ENCODE measurements at regions not wholly inside any gene's neighbourhood (a gene's known extent, or its start where the extent isn't known, plus 50 kb on each side); places are given as distances from the start of the nearest gene placed in this dataset.

GRCh38 chr5:147175516-147176097, 59.2 kb upstream of the STK32A start:
- ATAC-seq = no peak
- TF ChIP-seq PPARA (CRISPR knock-in tag; IDR thresholded peaks at IDR 0.05; ENCODE audit: borderline replicate concordance) = no peak
- no peak for TF ChIP-seq ZC3H10 (CRISPR knock-in tag; IDR thresholded peaks at IDR 0.05)
- no peak for TF ChIP-seq PATZ1 (CRISPR knock-in tag; IDR thresholded peaks at IDR 0.05; ENCODE audit: borderline replicate concordance)
- TF ChIP-seq CSDC2 (CRISPR knock-in tag; IDR thresholded peaks at IDR 0.05) = no peak
- no peak for TF ChIP-seq POU6F1 (CRISPR knock-in tag; IDR thresholded peaks at IDR 0.05; ENCODE audit: borderline replicate concordance, low read depth)
- no peak for TF ChIP-seq CREB5 (CRISPR knock-in tag; IDR thresholded peaks at IDR 0.05; ENCODE audit: low read depth)
- TF ChIP-seq TSHZ2 (CRISPR knock-in tag; IDR thresholded peaks at IDR 0.05) = no peak
- TF ChIP-seq ESRRG (CRISPR knock-in tag; IDR thresholded peaks at IDR 0.05) = no peak
- no peak for TF ChIP-seq TCF4 (CRISPR knock-in tag; IDR thresholded peaks at IDR 0.05; ENCODE audit: borderline replicate concordance)
- TF ChIP-seq GLIS3 (CRISPR knock-in tag; IDR thresholded peaks at IDR 0.05) = no peak
- no peak for TF ChIP-seq BACH2 (CRISPR knock-in tag; IDR thresholded peaks at IDR 0.05; ENCODE audit: borderline replicate concordance)
- no peak for TF ChIP-seq ZNF565 (CRISPR knock-in tag; conservative IDR thresholded peaks at IDR 0.05; ENCODE audit: low read depth)
- TF ChIP-seq ZNF8 (CRISPR knock-in tag; IDR thresholded peaks at IDR 0.05) = no peak
- no peak for TF ChIP-seq ZFP3 (CRISPR knock-in tag; IDR thresholded peaks at IDR 0.05)
- no peak for TF ChIP-seq OSR1 (CRISPR knock-in tag; IDR thresholded peaks at IDR 0.05)

GRCh38 chr5:147176422-147176821, 58.4 kb upstream of the STK32A start:
- no peak for ATAC-seq
- TF ChIP-seq ZFP3 (CRISPR knock-in tag; IDR thresholded peaks at IDR 0.05) = no peak
- no peak for TF ChIP-seq ARNTL (CRISPR knock-in tag; IDR thresholded peaks at IDR 0.05; ENCODE audit: borderline replicate concordance, low read depth)
- no peak for TF ChIP-seq TSHZ2 (CRISPR knock-in tag; IDR thresholded peaks at IDR 0.05)
- TF ChIP-seq ZC3H10 (CRISPR knock-in tag; IDR thresholded peaks at IDR 0.05) = no peak
- TF ChIP-seq TOX (CRISPR knock-in tag; IDR thresholded peaks at IDR 0.05; ENCODE audit: borderline replicate concordance) = no peak
- TF ChIP-seq ZNF565 (CRISPR knock-in tag; conservative IDR thresholded peaks at IDR 0.05; ENCODE audit: low read depth) = no peak
- TF ChIP-seq POU6F1 (CRISPR knock-in tag; IDR thresholded peaks at IDR 0.05; ENCODE audit: borderline replicate concordance, low read depth) = no peak
- no peak for TF ChIP-seq TCF4 (CRISPR knock-in tag; IDR thresholded peaks at IDR 0.05; ENCODE audit: borderline replicate concordance)
- TF ChIP-seq OSR1 (CRISPR knock-in tag; IDR thresholded peaks at IDR 0.05) = no peak
- no peak for TF ChIP-seq CSRNP3 (CRISPR knock-in tag; IDR thresholded peaks at IDR 0.05)
- TF ChIP-seq ESRRG (CRISPR knock-in tag; IDR thresholded peaks at IDR 0.05) = no peak
- TF ChIP-seq RARB (CRISPR knock-in tag; IDR thresholded peaks at IDR 0.05) = no peak
- no peak for TF ChIP-seq ZNF8 (CRISPR knock-in tag; IDR thresholded peaks at IDR 0.05)
- TF ChIP-seq CREB5 (CRISPR knock-in tag; IDR thresholded peaks at IDR 0.05; ENCODE audit: low read depth) = no peak
- no peak for TF ChIP-seq ZFP30 (CRISPR knock-in tag; IDR thresholded peaks at IDR 0.05)
- TF ChIP-seq SNAI2 (CRISPR knock-in tag; IDR thresholded peaks at IDR 0.05) = no peak
- TF ChIP-seq CSDC2 (CRISPR knock-in tag; IDR thresholded peaks at IDR 0.05) = no peak
- no peak for TF ChIP-seq BACH2 (CRISPR knock-in tag; IDR thresholded peaks at IDR 0.05; ENCODE audit: borderline replicate concordance)

Data from SK-N-SH treated with all-trans-retinoic acid at 6 μM for 48 hours (cell line).